Osteoblast (primary cell): ENCODE measurements at regions not wholly inside any gene's neighbourhood (a gene's known extent, or its start where the extent isn't known, plus 50 kb on each side); places are given as distances from the start of the nearest gene placed in this dataset.

Experiments
- DNase-seq: peaks from one replicate; pipeline ENCODE4 v3.0.0; 2011; ENCODE audit warnings: low spot score, mixed read lengths; ENCODE audit not compliant: insufficient read length; ENCODE audit errors: missing footprints
- H2AFZ ChIP-seq: 2 replicates; pipeline ENCODE4 v1.6.0; 2011; ENCODE audit warnings: mild to moderate bottlenecking, low read length
- H3K27ac ChIP-seq: 2 replicates; pipeline ENCODE4 v1.5.1; 2011; ENCODE audit warnings: mild to moderate bottlenecking, low read depth, low read length, moderate library complexity
- H3K27me3 ChIP-seq: 2 replicates; pipeline ENCODE4 v1.6.0; 2012; ENCODE audit warnings: mild to moderate bottlenecking, control low read depth, inconsistent platforms, low read length, moderate library complexity; ENCODE audit not compliant: insufficient read depth
- H3K36me3 ChIP-seq: 2 replicates; pipeline ENCODE4 v1.5.1; 2011; ENCODE audit warnings: mild to moderate bottlenecking, low read length, control low read depth, moderate library complexity; ENCODE audit not compliant: insufficient read depth
- H3K4me1 ChIP-seq: 2 replicates; pipeline ENCODE4 v1.5.1; 2011; ENCODE audit warnings: mild to moderate bottlenecking, low read length, control low read depth, moderate library complexity; ENCODE audit not compliant: insufficient read depth
- H3K4me2 ChIP-seq: 2 replicates; pipeline ENCODE4 v1.6.0; 2011; ENCODE audit warnings: mild to moderate bottlenecking, low read length; ENCODE audit not compliant: insufficient read depth
- H3K4me3 ChIP-seq: fragments of 200-600 bp; sonication (generic); 3 replicates; pipeline ENCODE4 v1.5.1; 2012; ENCODE audit warnings: mild to moderate bottlenecking, low read length, inconsistent platforms; ENCODE audit not compliant: insufficient read depth
- H3K79me2 ChIP-seq: 2 replicates; pipeline ENCODE4 v1.6.0; 2012; ENCODE audit warnings: mild to moderate bottlenecking, low read length, control low read depth, inconsistent platforms; ENCODE audit not compliant: insufficient read depth
- H3K9me3 ChIP-seq: 2 replicates; pipeline ENCODE4 v1.5.1; 2011; ENCODE audit warnings: low read depth, low read length, control low read depth
- H4K20me1 ChIP-seq: 2 replicates; pipeline ENCODE4 v1.6.0; 2012; ENCODE audit warnings: mild to moderate bottlenecking, low read length, control low read depth; ENCODE audit not compliant: insufficient read depth
- TF ChIP-seq, protein P1 (sequence below): IDR thresholded peaks from 2 replicates; pipeline ENCODE4 v1.5.1; 2011; ENCODE audit warnings: mild to moderate bottlenecking, low read depth, low read length, moderate library complexity; ENCODE audit errors: extremely low read depth

DNA sequence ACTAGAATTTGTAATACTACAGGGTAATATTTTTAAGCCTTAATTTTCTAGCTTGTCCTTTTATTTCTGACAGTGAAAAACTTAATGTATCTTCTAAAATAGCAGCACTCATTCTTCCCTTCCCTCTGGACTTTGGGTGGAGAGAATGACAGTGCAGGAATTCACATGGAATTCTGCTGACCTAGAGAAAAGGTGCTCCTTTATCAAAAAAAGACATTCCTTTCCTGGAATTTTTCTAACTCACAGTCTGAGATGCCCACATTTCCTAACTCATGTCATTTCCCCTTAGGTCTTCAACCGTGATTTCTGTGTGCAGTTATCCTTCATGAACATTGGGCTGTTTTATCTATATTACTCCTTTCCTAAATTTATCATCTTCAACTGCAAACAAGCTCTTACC lies 137.8 kb upstream of the PDGFD start:
- H3K27me3 ChIP-seq = no peaks in the 10 kb centered on the region
- no peak overlapping the region for H3K27ac ChIP-seq
- no peaks in the 10 kb centered on the region for H4K20me1 ChIP-seq
- no peak overlapping the region for H3K4me3 ChIP-seq
- H3K36me3 ChIP-seq = no peaks in the 10 kb centered on the region
- no peak for DNase-seq
- no peaks in the 10 kb centered on the region for H3K9me3 ChIP-seq
- no peaks in the 10 kb centered on the region for H3K79me2 ChIP-seq
- H3K4me1 ChIP-seq = no peaks in the 10 kb centered on the region
- TF ChIP-seq, protein P1, sequence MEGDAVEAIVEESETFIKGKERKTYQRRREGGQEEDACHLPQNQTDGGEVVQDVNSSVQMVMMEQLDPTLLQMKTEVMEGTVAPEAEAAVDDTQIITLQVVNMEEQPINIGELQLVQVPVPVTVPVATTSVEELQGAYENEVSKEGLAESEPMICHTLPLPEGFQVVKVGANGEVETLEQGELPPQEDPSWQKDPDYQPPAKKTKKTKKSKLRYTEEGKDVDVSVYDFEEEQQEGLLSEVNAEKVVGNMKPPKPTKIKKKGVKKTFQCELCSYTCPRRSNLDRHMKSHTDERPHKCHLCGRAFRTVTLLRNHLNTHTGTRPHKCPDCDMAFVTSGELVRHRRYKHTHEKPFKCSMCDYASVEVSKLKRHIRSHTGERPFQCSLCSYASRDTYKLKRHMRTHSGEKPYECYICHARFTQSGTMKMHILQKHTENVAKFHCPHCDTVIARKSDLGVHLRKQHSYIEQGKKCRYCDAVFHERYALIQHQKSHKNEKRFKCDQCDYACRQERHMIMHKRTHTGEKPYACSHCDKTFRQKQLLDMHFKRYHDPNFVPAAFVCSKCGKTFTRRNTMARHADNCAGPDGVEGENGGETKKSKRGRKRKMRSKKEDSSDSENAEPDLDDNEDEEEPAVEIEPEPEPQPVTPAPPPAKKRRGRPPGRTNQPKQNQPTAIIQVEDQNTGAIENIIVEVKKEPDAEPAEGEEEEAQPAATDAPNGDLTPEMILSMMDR = no peak
- H3K4me2 ChIP-seq = no peak overlapping the region
- H2AFZ ChIP-seq = no peak overlapping the region

DNA sequence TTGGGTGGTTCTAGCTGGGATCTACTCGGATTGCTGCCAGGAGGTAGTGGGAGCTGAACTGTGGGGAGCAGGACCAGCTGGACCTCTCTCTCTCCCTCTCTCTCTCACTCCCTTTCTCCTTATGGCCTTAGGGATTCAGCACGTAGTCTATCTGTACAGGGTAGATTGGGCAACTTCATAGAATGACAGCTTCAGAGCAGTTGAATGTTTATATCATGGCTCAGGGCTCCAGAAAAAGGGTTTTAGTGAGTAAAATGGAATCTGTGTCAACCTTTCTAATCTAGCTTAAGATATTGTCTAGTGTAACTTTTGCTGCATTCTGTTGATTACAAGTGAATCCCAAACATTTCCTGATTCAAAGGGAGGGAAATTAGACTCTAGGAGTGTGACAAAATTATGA lies 127.7 kb upstream of the PDGFD start:
- H3K4me2 ChIP-seq = no peak overlapping the region
- H3K27ac ChIP-seq = no peak overlapping the region
- DNase-seq = no peak
- H3K36me3 ChIP-seq = no peaks in the 10 kb centered on the region
- no peaks in the 10 kb centered on the region for H3K4me1 ChIP-seq
- no peaks in the 10 kb centered on the region for H4K20me1 ChIP-seq
- TF ChIP-seq, protein P1 = no peak
- H3K27me3 ChIP-seq = no peaks in the 10 kb centered on the region
- no peak overlapping the region for H3K4me3 ChIP-seq
- H3K9me3 ChIP-seq = no peaks in the 10 kb centered on the region
- no peaks in the 10 kb centered on the region for H3K79me2 ChIP-seq
- no peak overlapping the region for H2AFZ ChIP-seq

DNA sequence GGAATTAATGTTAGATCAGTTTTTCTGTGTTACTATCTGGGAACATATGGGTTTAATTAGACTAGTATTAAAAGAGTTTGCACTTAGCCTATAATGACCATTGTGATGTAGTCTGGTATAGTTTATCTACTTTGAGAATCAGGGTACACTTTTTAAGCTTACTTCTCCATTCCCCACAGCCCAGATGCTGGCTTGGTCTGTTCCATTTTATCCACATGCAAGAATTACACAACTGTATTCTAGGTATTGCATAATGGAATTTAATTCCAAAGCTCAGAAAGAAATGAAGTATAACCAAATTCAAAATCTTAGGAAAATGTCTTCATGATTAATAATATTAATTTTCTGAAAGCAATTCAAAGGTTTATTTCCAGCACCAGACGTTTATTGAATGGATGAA lies 122.2 kb upstream of the PDGFD start:
- Histone ChIP-seq H2AFZ (no peak overlapping the region), H3K4me1 (no peaks in the 10 kb centered on the region), H3K36me3 (no peaks in the 10 kb centered on the region), H3K27ac (no peak overlapping the region), H4K20me1 (no peaks in the 10 kb centered on the region), H3K4me2 (no peak overlapping the region), H3K79me2 (no peaks in the 10 kb centered on the region), H3K9me3 (no peaks in the 10 kb centered on the region), H3K4me3 (no peak overlapping the region), H3K27me3 (no peaks in the 10 kb centered on the region)
- TF ChIP-seq, protein P1 = no peak
- no peak for DNase-seq

DNA sequence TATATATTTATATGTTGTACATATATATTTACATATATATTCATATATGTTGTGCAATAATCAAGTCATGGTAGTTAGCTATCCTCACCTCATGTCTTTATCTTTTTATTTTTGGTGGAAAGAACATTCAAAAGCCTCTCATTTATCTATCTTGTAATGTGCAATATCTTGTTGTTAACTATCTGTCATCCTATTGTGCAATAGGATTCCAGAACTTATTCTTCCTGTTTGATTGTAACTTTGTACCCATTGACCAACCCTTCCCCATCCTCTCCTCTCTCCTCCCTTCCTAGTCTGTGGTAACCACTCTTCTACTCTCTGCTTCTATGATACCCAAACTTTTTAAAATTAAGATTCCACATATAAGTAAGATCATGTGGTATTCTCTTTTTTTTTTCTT lies 115.6 kb upstream of the PDGFD start:
- TF ChIP-seq, protein P1 = no peak
- H3K4me3 ChIP-seq = no peak overlapping the region
- H3K27me3 ChIP-seq = no peaks in the 10 kb centered on the region
- no peaks in the 10 kb centered on the region for H3K36me3 ChIP-seq
- no peaks in the 10 kb centered on the region for H3K79me2 ChIP-seq
- DNase-seq = no peak
- H3K4me2 ChIP-seq = no peak overlapping the region
- H3K9me3 ChIP-seq = no peaks in the 10 kb centered on the region
- H4K20me1 ChIP-seq = no peaks in the 10 kb centered on the region
- no peak overlapping the region for H3K27ac ChIP-seq
- no peak overlapping the region for H2AFZ ChIP-seq
- no peaks in the 10 kb centered on the region for H3K4me1 ChIP-seq
